Parathyroid adenoma (tissue), 2 donors: ENCODE measurements at regions not wholly inside any gene's neighbourhood (a gene's known extent, or its start where the extent isn't known, plus 50 kb on each side); places are given as distances from the start of the nearest gene placed in this dataset.

Source experiments
- H2AFZ ChIP-seq: fragments of 300-600 bp; sonication (generic); one replicate; pipeline ENCODE4 v1.7.0; 2017; ENCODE audit warnings: antibody characterized with exemption, mild to moderate bottlenecking
- H3K27ac ChIP-seq: fragments of 300-600 bp; sonication (generic); one replicate; pipeline ENCODE4 v1.7.0; 2017
- H3K27me3 ChIP-seq: fragments of 300-600 bp; sonication (generic); one replicate; pipeline ENCODE4 v1.7.0; 2017; ENCODE audit warnings: low read length; ENCODE audit not compliant: control insufficient read depth, insufficient read depth
- H3K36me3 ChIP-seq: fragments of 300-600 bp; sonication (generic); one replicate; pipeline ENCODE4 v1.7.0; 2017; ENCODE audit warnings: low read length; ENCODE audit not compliant: control insufficient read depth, insufficient read depth
- H3K4me1 ChIP-seq: fragments of 300-600 bp; sonication (generic); one replicate; pipeline ENCODE4 v1.7.0; 2017; ENCODE audit warnings: control low read depth
- H3K4me2 ChIP-seq: fragments of 300-600 bp; sonication (generic); one replicate; pipeline ENCODE4 v1.7.0; 2017; ENCODE audit warnings: low read length
- H3K4me3 ChIP-seq: fragments of 300-600 bp; sonication (generic); one replicate; pipeline ENCODE4 v1.7.0; 2017; ENCODE audit warnings: low read depth, low read length
- H3K79me2 ChIP-seq: fragments of 300-600 bp; sonication (generic); one replicate; pipeline ENCODE4 v1.7.0; 2017; ENCODE audit warnings: control low read depth
- H3K9ac ChIP-seq: fragments of 300-600 bp; sonication (generic); one replicate; pipeline ENCODE4 v1.7.0; 2017; ENCODE audit warnings: mild to moderate bottlenecking
- H3K9me3 ChIP-seq: fragments of 300-600 bp; sonication (generic); one replicate; pipeline ENCODE4 v1.7.0; 2017; ENCODE audit warnings: low read length; ENCODE audit not compliant: control insufficient read depth
- TF ChIP-seq, protein P1 (sequence below): fragments of 300-600 bp; sonication (generic); IDR thresholded peaks from one replicate; pipeline ENCODE4 v1.7.0; 2017; ENCODE audit warnings: antibody characterized with exemption, mild to moderate bottlenecking
- donor health status: primary hyperparathyroidism.

DNA sequence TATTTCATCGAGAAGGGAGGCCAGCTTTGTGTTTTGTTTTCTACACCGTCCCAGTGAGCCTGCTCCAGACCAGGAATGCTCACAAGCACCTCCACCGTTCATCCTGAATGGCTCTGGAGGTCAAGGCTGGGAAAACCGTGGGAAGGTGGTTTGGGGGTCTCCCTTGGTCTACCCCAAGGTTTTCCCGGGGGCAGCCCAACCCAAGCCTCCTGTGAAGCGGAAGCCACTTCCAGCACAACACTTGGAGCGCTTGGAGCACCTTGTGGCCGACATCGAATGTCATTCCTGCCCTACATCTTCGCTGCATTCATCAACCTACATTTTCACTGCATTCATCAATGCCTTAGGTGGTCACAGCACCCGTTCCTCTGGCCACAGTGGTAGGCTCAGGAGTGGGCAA is 255.6 kb upstream of the PMEPA1 start:
- TF ChIP-seq, protein P1, sequence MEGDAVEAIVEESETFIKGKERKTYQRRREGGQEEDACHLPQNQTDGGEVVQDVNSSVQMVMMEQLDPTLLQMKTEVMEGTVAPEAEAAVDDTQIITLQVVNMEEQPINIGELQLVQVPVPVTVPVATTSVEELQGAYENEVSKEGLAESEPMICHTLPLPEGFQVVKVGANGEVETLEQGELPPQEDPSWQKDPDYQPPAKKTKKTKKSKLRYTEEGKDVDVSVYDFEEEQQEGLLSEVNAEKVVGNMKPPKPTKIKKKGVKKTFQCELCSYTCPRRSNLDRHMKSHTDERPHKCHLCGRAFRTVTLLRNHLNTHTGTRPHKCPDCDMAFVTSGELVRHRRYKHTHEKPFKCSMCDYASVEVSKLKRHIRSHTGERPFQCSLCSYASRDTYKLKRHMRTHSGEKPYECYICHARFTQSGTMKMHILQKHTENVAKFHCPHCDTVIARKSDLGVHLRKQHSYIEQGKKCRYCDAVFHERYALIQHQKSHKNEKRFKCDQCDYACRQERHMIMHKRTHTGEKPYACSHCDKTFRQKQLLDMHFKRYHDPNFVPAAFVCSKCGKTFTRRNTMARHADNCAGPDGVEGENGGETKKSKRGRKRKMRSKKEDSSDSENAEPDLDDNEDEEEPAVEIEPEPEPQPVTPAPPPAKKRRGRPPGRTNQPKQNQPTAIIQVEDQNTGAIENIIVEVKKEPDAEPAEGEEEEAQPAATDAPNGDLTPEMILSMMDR = no peak
- no peak overlapping the region for H3K27ac ChIP-seq

DNA sequence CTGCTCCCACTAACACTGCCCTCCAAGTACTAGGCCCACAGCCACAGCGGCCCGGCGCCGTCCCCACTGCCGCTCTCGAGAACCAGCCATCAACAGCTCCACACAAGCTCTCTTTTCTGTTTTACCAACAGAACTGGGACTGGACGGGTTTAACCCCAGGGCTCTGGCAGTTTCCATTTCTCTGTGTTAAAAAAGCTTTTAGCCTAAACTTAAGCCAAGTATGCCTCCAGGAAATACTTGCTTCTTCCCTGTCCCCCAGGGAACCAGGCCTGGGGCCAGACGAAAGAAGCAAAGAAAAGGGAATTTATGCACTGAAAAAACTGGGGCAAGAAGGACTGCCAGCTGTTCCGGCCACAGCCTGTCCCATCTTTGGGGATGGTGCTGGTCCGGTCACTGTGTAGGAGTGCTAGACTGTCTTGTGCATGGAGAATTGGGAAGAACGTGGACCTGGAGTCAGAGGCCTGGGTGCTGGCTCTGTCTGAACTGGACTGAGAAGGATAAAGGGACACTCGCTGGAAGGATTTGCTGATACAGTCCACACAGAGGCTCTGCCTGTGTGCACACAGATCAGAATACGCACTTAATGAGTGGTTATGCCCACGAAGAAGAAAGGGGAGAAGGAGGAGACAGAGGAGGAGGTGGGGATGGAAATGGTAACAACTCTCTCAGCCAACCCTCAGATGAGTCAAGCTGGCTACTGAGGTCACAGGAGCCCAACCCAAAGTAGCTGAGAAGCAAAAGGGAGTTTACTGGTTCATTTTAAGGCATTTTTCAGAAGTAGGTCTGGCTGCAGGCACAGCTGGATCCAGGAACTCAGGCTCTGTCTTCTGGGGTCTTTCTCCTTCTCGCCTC is 254.4 kb upstream of the PMEPA1 start:
- Histone ChIP-seq H3K79me2 (no peaks in the 10 kb centered on the region), H3K9me3 (no peaks in the 10 kb centered on the region), H3K4me1 (no peaks in the 10 kb centered on the region), H3K4me2 (no peak overlapping the region), H3K27me3 (no peaks in the 10 kb centered on the region), H3K9ac (no peak overlapping the region), H3K4me3 (no peak overlapping the region), H3K27ac (no peak overlapping the region), H3K36me3 (no peaks in the 10 kb centered on the region), H2AFZ (no peak overlapping the region)
- TF ChIP-seq, protein P1 = no peak

More for the DNA sequence above, 255.6 kb upstream of the PMEPA1 start:
- Histone ChIP-seq H2AFZ (no peak overlapping the region), H3K79me2 (no peaks in the 10 kb centered on the region), H3K4me3 (no peak overlapping the region), H3K27me3 (no peaks in the 10 kb centered on the region), H3K4me2 (no peak overlapping the region), H3K9ac (no peak overlapping the region), H3K4me1 (no peaks in the 10 kb centered on the region), H3K9me3 (no peaks in the 10 kb centered on the region), H3K36me3 (no peaks in the 10 kb centered on the region)

DNA sequence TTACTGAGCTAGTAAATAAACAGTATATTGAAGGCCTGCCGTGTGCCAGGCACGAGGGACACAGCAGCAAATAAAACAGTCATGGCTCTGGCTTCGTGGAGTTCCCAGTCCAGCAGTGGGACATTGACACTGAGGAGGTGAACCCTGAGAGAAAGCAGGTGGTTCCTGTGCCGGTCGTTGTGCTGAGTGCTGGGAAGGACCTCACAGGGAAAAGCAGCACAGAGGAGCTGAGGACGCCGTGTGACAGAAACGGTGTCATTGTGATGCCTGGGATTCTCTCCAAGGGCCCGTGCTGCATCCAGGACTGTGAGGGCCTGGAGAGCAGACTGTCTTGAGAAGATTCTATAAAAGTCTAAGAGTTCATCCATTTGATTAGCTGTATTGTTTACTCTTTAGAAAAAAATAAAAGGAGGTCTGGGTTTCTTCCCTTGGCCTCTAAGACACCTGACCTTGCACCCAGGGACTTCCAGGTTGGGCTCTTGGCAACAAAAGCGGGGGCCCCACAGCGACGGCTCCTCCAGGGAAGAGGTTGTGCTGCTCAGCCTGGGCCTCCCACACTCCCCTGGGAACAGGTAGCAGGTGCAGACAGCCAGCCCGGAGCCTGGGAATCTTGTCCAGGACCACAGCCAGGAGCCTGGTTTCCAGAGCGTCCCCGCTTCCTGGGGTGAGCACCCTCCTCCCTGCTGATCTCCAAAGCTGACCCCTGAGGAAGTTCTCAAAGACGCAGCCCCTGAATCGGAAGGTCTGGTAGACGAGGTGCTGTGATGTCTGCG is 251.2 kb upstream of the PMEPA1 start:
- Histone ChIP-seq H3K9ac (no peak overlapping the region), H3K9me3 (no peaks in the 10 kb centered on the region), H3K4me3 (no peak overlapping the region), H3K36me3 (no peaks in the 10 kb centered on the region), H3K27ac (no peak overlapping the region), H2AFZ (no peak overlapping the region), H3K27me3 (no peaks in the 10 kb centered on the region), H3K4me1 (no peaks in the 10 kb centered on the region), H3K4me2 (no peak overlapping the region), H3K79me2 (no peaks in the 10 kb centered on the region)
- TF ChIP-seq, protein P1 = no peak

DNA sequence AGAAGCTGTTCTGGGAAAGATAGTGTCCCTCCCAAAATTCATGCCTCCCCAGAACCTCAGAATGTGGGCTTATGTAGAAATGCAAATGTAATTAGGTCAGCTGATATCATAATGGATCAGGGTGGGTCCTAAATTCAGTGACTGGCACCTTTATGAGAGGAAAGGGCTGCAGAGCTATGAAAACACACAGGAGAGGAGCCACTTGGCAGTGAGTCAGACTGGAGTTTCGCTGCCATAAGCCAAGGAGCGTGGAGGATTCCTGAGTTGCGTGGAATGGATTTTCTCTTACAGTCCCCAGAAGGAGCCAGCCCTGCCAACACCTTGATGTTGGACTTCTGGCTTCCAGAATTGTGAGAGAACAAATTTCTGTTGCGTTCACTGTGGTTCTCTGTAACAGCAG is 249.8 kb upstream of the PMEPA1 start:
- Histone ChIP-seq H2AFZ (no peak overlapping the region), H3K79me2 (no peaks in the 10 kb centered on the region), H3K36me3 (no peaks in the 10 kb centered on the region), H3K4me2 (no peak overlapping the region), H3K4me3 (no peak overlapping the region), H3K4me1 (no peaks in the 10 kb centered on the region), H3K27me3 (no peaks in the 10 kb centered on the region), H3K9ac (no peak overlapping the region), H3K9me3 (no peaks in the 10 kb centered on the region), H3K27ac (no peak overlapping the region)
- TF ChIP-seq, protein P1 = no peak
